IPS DF 4.7 (cell line): ENCODE measurements at regions not wholly inside any gene's neighbourhood (a gene's known extent, or its start where the extent isn't known, plus 50 kb on each side); places are given as distances from the start of the nearest gene placed in this dataset.

ENCODE experiments used
- DNase-seq: peaks from one replicate; pipeline ENCODE4 v3.0.0-alpha.2; 2013; ENCODE audit warnings: low spot score; ENCODE audit errors: extremely low read depth

DNA sequence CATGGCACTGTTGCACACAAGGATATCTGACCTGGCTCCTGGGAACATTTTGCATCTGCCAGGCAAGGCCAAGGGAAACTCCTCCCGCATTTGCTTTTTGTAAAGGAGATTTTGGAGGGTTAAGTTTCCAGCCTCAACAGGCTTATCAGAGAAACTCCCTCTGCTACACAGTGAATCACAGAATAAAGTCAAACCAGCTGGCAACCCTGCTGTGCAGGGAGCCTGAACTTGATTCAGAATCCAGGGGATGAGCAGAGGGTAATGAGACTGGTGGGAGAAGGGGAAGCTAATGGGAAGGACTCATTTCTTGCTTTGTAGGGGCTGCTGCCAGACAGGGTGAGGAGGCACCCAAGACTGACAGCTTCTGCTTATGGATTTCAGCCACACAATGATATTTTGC, 185.3 kb upstream of the ISX start:
- DNase-seq = no peak

DNA sequence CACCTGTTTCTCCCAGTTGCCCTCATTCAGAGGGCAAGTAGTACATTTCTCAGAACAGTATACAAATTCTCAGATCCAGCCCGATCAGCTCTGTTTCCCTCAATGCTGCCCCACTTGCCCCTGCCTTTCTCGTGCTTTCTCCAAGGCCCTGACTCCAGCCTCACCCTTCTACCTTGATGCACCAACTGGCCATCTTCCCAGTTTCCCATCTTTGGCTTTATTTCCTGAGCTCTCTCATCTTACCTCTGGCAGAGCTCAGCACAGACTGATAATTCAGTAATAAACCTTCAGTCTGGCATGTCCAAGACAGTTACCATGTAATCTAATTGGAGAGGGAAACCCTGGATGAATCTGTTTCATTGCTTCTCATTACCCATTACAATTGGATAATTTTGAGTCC, 184.5 kb upstream of the ISX start:
- DNase-seq = no peak

DNA sequence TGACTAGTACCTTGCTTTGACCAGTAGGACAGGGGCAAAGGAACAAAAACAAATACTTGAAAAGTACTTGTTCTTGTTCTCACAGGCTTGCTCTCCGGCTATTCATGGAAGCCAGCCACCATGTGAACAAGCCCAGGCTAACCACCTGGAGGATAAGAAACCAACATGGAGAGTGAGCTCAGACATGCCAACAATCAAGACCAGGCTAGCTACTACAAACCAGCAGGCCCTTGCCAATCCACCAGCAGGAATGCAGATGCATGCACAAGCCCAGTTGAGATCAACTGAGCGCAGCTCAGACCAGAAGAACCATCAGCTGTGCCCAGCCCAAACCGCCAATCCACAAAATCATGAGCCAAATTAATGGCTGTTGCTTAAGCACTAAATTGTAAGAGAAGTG, 180.1 kb upstream of the ISX start:
- DNase-seq = no peak

DNA sequence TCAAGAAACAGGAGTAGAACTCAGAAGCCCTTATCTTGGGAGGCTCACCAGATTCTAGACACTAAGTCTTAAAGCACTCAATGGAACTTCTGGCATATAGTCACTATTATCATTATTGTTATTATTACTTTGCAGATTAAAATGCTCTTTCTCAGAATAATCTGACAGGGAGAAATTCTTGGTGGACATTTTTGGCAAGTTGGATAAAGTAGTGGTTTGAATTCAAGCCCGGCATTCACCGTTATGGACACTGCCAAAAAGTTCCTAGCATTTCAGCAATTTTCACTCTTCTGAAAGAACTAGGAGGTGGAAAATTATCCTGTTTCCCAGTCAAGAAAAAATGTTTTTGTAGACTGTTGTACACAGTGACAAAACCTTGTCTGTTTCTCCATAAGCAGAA, 179.6 kb upstream of the ISX start:
- DNase-seq = no peak

DNA sequence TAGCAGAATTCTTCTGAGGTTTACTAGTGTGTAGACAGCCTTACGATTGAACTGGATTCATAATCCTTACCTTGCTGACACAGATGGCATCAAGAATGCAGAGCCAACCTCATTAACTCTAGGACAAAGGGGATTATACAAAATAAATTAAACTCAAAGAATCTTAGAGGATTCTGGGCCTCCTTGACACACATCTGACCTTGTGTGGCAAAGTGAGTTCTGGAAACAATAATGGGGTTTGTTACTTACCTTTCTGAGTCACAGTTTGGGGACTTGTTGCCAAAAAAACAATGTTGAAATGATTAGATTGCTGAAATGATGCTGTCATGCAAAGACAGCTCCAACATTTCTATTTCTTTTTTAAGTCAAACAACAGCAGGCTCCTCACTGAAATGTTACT, 179.1 kb upstream of the ISX start:
- no peak for DNase-seq

DNA sequence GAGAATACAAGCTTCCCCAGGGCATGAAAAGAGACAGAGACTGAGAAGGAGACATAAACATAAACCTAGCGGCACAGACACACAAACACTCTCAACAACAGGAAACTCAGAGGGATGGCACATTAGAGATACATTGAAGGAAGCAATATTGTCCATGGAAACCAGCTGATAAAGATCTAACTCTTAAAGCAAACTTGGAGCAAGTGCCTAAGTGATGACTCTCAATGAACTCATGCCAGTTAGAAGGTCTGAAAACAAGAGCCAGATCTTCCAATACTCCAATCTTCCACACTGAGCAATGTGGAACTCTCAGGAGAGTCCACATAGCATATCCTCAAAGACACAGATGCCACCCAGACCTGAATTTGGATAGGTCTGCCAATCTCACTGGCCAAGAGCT, 168.8 kb upstream of the ISX start:
- no peak for DNase-seq

DNA sequence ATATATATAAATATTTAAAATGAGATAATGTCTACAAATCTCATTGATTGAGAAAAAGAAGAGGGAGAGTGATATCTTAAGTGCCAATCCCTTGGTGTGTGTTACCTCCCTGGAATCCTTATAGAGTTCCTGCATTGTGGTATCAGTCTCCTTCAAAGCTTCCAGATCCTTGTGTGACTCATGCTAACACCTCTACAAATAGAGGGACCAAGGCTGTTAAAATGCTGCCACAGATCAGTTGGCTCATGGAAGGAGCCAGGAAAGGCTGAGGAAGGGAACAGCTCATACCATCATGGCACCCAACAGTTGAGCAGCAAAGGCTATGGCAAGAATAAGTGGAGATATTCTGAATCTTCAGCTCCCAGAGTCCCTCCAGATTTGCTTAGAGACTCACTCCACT, 163.6 kb upstream of the ISX start:
- DNase-seq = no peak

DNA sequence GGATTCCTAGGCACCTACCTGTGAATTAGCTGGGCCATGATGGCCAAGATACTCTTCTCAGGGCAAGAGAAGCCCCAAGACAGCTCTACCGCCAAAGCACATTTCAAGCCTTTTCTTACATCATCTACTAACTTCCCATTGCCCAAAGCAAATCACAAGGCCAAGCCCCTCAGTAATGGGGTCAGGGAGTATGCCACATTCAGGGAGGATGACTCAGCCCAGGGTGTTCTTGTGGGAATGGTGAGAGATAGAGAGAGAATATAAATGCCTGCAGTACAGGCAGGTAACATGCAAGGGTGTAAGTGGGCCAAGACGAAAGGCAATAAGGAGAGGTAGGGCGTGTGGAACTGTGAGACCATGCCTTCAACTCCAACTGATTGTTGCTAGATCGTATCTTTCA, 162.5 kb upstream of the ISX start:
- no peak for DNase-seq

DNA sequence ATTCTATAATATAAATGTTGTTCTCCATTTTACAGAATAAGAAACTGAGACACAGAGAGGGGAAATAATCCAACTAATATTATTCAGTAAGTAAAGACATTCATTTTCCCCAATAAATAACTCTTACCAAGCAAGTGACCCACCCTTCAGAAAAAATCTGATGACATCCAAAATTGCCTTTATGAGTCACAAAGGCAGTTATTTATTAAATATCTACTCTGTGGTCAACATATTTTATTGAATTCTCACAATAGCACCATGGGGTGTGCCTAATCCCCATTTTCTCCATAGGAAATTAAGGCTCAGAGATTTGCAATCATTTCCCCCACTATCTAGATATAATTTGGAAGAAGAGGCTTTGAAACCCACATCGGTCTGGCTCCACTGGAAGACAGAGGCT, 161.5 kb upstream of the ISX start:
- DNase-seq = no peak

DNA sequence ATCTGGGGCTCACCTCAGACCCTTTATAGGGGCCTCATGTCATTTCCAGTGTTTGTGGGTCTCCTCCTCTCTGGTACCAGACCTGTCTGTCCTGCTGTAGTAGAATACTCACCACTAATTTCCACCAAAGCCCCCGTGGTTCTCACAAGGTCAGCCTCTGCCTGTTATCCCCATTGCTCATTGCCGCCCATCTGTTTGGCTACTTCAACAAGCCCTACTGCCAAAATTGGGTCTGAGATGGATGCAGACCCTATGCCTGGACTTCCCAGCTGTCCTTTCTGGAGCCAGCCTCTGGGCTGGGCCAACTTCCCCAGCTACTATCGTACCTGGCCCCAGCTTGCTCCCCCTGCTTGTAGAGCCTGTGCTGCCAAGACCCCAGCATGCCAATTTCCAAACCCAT, 152.1 kb upstream of the ISX start:
- DNase-seq = no peak

DNA sequence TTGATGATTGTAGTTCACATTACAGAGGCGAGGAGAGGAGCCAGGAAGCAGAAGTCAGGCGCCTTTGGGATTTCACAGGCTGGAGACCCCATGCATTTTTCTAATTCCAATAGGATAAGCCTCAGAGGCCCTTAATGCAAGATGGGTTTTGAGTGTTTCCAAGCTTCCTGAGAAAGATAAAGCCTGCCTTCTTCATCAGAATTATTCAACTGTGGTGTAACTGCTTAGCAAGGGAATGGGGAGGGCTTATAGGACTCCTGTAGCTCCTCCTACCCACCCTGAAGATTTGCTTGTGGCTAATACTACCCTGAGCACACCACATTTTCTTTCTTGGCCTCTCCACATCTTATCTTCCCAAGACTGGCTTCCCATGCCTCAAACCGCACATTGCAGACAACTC, 151.1 kb upstream of the ISX start:
- DNase-seq = no peak

DNA sequence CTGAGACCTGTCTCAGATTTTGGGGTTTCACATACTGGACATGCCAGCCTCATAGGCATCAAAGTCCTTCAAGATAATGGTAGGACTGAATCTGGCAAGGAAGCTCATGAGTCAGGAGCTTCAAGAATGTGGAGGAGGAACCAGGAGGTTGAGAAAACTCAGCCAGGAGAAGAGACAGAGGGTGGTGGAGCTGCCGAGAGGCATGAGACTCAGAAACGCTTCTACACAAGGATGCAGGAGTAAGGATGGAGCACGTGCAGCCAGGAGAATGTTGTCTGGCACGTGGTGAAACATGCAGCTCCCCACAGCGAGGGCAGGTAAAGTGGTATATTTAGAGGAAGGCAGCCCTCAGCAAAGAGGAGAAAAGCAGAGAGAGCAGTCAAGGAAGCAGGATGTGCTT, 148.7 kb upstream of the ISX start:
- DNase-seq = no peak

DNA sequence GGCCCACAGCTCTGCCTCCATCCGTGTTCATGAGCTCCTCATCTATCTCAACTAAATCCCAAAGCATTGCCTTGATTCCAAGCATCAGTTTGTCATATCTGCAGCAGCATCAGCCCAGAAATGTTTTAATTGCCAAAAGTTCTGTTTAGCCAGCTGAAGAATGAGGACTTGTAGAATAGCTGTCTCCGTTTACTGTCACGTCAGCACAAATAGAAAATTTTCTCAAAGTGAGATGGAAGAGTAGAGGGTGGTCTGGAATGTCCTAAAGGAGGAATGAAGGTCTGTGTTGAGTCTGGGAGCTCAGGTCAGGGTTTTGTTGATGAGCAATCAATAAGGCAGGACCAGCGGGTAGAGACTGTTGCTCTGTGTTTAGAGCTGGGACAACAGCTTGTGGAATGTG, 134.9 kb upstream of the ISX start:
- no peak for DNase-seq

DNA sequence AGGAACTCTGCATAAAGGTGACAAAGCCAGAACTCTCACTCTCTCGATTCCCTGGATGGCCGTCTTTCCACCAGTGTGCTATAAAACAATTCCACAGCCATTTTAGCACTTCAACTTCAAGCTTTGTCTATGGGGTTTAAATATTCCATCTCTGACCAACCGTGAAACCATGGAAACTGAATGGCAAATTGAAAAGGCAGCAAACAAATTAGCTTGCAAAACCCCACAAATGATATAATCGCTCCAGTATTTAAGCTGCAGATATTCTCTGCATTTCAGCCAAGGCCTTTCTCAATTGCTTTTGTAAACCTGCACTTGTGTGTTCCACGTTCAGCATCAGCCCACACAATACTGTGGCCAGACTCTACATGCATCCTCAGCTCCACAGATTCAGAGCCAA, 131.7 kb upstream of the ISX start:
- DNase-seq = no peak

DNA sequence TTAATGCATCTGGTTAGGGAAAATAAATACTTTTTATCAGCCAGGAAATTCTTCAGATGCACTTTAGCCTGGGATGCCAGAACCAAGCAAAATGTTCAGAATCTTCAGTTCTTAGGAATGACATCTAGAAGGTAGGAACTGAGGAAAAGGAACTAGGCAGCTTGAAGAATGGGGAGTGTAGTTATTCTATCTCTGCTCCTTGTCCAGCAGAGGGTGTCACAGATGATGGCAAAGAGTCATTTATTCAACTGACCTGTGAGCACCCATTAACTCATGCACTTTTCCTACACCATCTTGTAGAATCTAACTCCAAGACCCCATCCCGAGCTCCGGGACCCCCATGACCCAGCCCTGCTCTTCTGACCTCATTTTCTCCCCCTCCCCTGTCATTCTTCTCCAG, 122.1 kb upstream of the ISX start:
- DNase-seq = no peak

DNA sequence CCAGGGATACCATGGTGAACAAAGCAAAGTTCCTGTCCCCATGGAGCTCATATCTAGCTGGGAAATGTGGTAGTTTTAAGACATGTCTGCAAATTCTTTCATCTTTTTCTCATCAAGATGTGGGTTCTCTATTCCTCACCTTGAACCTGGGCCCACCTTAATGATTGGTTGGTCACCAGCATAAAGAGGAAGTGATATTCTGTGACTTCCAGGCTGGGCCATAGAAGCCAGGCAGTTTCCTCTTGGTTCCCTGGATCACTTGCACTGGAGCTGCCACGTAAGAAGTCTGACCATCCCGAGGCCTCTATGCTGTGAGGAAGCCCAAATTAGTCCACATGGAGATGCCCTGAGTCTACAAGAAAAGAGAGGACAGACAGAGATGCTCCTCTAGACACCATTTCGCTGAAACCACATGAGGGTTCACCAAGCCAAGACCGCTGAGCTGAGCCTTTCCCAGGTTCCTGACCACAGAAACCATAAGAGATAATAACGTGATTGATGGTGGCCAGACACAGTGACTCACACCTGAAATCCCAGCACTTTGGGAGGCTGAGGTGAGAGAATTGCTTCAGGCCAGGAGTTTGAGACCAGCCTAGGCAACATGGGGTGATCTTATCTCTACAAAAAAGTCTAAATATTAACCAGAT, 119.5 kb upstream of the ISX start:
- no peak for DNase-seq

DNA sequence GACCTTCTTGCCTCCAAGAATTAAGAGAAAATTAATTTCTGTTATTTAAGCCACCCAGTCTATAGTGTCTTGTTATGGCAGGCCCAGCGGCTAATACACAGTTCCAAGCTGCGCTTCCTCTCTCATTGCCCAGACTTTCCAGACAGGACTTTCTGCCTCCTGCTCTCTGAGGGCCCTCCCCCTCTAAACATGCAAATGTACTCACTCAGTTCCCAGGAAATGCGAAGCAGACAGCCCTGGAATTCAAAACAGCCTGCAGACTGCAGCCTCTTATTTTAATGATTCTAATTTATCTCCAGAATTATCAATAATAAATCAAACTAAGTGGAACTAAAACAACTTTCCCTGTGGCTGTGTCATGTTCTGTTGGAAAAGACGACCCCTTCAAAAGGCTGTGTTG, 115.5 kb upstream of the ISX start:
- DNase-seq = no peak

DNA sequence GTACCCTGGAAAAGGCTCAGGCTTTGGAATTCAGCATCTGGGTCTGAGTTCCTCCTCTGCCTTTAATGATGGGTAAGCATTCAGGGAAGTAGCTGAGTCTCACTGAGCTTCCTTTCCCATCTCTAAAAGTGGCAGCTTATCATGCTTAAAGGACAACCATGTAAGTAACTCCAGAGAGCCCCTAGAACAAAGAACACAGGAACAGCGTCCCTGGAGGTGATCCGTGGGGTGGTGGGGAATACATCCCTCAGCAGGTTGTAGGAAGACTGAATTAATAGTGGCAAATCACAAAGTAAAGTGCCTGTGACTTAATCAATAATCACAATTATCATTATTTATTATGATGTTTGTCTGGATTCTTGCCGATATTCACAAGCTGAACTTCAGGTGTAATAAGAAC, 114.7 kb upstream of the ISX start:
- DNase-seq = no peak

DNA sequence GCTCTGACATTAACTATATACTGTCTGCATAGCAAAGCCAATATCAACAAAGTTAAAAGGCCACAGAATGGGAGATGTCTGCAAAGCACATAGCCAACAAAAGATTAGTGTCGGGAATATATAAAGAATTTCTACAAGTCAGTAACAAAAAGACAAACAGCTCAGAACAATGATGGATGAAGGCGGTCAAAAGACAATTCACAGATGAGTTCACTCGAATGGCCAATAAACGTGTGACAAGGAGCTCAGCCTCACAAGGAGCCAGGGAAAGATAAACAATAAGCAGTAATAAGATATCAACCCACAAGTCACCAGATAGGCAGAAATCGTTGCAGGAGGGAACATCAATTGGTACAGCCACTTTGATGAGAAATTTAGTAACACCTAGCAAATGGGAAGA, 106.0 kb upstream of the ISX start:
- no peak for DNase-seq

DNA sequence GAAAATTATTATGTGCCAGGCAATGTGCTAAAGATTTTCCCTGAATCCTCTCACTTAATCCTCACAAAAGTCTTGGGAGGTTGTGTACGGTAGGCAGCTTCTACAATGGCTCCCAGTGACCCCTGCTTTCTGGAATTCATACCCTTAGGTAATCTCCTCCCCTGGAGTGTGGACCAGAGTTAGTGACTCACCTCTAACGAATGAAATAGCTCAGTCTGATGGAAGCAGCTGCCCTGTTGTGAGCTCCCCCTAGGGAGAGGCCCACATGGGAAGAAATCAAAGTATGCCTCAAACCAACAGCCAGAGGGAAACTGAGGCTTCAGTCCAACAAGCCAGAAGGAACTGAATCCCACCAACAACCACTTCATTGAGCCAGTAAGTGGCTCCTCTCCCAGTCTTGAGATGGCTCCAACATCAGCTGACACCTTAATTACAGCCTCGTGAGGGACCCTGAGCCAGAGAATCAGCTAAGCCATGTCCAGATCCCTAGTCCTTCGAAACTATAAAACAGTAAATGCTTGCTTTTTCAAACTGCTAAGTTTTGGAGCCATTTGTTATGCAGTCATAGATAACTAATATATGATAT, 98.9 kb upstream of the ISX start:
- DNase-seq = no peak

DNA sequence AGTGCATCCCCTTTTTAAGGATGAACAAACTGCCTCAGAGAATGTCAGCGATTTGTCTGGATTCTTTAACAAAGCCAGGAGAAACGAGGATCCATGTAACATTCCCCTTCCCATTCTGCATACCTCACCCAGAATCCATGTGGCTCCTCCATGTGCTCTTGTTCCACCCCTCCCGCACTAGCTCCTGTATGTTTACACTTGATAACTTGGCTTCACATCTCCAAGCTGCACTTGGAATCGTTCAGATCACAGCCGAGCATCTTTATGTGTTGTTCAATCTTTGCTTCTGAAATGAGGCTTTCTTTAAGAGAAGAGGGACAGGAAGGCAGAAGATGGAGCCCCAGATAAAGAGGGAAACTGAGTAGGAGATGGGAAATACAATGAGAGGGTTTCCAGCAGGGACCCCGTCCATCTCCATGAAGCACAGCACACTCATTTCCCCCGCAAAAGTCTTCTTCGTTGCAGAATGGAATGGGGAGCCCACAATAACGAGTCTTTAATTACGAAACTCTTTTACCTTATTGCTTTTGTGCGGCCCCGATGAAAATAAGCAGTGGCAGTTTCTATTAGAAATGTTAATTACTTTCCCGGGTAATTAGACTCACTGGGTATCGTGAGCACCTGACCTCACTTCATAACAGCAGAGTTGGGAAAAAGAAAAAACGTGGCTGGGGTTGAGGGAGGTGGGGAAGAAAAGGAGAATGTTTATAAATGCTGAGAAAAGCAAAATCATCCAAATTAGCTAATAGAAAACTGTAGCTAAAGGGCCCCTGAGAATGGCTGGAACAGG, 96.8 kb upstream of the ISX start:
- DNase-seq = no peak

DNA sequence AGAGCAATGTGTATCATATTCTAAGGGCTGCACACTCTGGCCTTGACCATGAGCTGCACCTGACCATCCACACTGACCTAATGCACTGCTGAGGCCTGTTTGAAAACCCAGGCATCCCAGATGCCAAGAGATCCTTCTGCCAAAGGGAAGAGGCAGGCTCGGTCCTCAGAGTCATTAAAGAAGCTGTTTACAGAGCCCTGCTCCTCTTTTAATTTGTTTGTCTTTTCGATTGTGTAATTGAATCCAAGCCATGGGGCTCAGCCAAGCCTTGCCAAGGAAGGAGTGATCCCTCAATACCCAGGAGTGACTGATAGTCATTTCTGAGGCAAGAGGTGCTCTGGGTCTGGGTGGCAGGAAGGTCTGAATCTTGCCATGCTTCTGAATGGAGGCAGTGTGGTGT, 94.5 kb upstream of the ISX start:
- no peak for DNase-seq
